Endodermal cell (in vitro differentiated cells): ENCODE measurements at regions not wholly inside any gene's neighbourhood (a gene's known extent, or its start where the extent isn't known, plus 50 kb on each side); places are given as distances from the start of the nearest gene placed in this dataset.

Experiments used
- DNase-seq: peaks from one replicate; pipeline ENCODE4 v3.0.0-alpha.2; 2017
- H3K27ac ChIP-seq: 2 replicates; pipeline ENCODE4 v1.5.1; 2013; ENCODE audit warnings: mild to moderate bottlenecking, low read depth, low read length, moderate library complexity
- H3K27me3 ChIP-seq: 2 replicates; pipeline ENCODE4 v1.6.1; 2013; ENCODE audit warnings: mild to moderate bottlenecking, low read length, moderate library complexity; ENCODE audit not compliant: insufficient read depth, control insufficient read depth, poor library complexity, severe bottlenecking
- H3K36me3 ChIP-seq: 2 replicates; pipeline ENCODE4 v1.7.0; 2013; ENCODE audit warnings: mild to moderate bottlenecking, low read length, moderate library complexity; ENCODE audit not compliant: control insufficient read depth, insufficient read depth
- H3K4me1 ChIP-seq: one replicate; pipeline ENCODE4 v1.7.0; 2013; ENCODE audit warnings: low read length; ENCODE audit not compliant: control insufficient read depth, insufficient read depth
- H3K4me3 ChIP-seq: 2 replicates; pipeline ENCODE4 v1.5.1; 2013; ENCODE audit warnings: mild to moderate bottlenecking, low read length, moderate library complexity
- H3K9ac ChIP-seq: 2 replicates; pipeline ENCODE4 v1.6.1; 2013; ENCODE audit warnings: mild to moderate bottlenecking, low read length, moderate library complexity; ENCODE audit not compliant: poor library complexity, severe bottlenecking; ENCODE audit errors: extremely low read depth
- H3K9me3 ChIP-seq: 2 replicates; pipeline ENCODE4 v1.6.1; 2013; ENCODE audit warnings: mild to moderate bottlenecking, low read length, moderate library complexity; ENCODE audit not compliant: control insufficient read depth
- H3K27ac Mint-ChIP-seq: 2 replicates; pipeline ENCODE4 v1.8.0; 2020; ENCODE audit warnings: mixed read lengths
- H3K27me3 Mint-ChIP-seq: 2 replicates; pipeline ENCODE4 v1.8.0; 2021; ENCODE audit warnings: mild to moderate bottlenecking, mixed read lengths; ENCODE audit not compliant: insufficient read depth
- H3K36me3 Mint-ChIP-seq: 2 replicates; pipeline ENCODE4 v1.8.0; 2020; ENCODE audit warnings: low read depth, mixed read lengths
- H3K4me1 Mint-ChIP-seq: 2 replicates; pipeline ENCODE4 v1.8.0; 2020; ENCODE audit warnings: mixed read lengths
- H3K4me3 Mint-ChIP-seq: 2 replicates; pipeline ENCODE4 v1.8.0; 2020; ENCODE audit warnings: mild to moderate bottlenecking, moderate library complexity, mixed read lengths
- H3K9me3 Mint-ChIP-seq: 2 replicates; pipeline ENCODE4 v1.8.0; 2020; ENCODE audit warnings: mild to moderate bottlenecking, mixed read lengths
- CTCF ChIP-seq: fragments of 200-600 bp; sonication (generic); conservative IDR thresholded peaks from 2 replicates; pipeline ENCODE4 v1.5.0; 2021; ENCODE audit warnings: antibody characterized with exemption, mild to moderate bottlenecking
- WGBS, 2 experiments: methylation state at CpG; one replicate each; pipeline versions ENCODE4 v1.1.5 to v1.1.7; 2013; ENCODE audit warnings: missing lambda C conversion rate in 2 of 2, mixed read lengths in 1 of 2; ENCODE audit not compliant: insufficient coverage in 1 of 2, insufficient read length in 1 of 2; 5-methylcytosine and 5-hydroxymethylcytosine counted together

- peak; percentile 58 for DNase-seq
- no peaks in the 10 kb centered on the region for H3K4me1 ChIP-seq
- Mint-ChIP-seq H3K4me3 (no peak overlapping the region), H3K27ac (no peak overlapping the region), H3K36me3 (no peaks in the 10 kb centered on the region), H3K4me1 (peaks cover 8% of the 10 kb centered on the region), H3K27me3 (peaks cover 16% of the 10 kb centered on the region), H3K9me3 (peaks cover 42% of the 10 kb centered on the region)
- peaks cover 17% of the 10 kb centered on the region for H3K9me3 ChIP-seq
- WGBS, 2 experiments, result 9 to 29% methylated on average over 4 of the region's 4 CpGs
- H3K4me3 ChIP-seq, result no peak overlapping the region
- H3K36me3 ChIP-seq, result no peaks in the 10 kb centered on the region
- no peak overlapping the region for H3K9ac ChIP-seq
- TF ChIP-seq CTCF, result no peak
- H3K27ac ChIP-seq, result no peak overlapping the region
- H3K27me3 ChIP-seq, result no peaks in the 10 kb centered on the region
Observed at GRCh38 chr6:829656-830055, 136.7 kb upstream of the EXOC2 start.

DNA sequence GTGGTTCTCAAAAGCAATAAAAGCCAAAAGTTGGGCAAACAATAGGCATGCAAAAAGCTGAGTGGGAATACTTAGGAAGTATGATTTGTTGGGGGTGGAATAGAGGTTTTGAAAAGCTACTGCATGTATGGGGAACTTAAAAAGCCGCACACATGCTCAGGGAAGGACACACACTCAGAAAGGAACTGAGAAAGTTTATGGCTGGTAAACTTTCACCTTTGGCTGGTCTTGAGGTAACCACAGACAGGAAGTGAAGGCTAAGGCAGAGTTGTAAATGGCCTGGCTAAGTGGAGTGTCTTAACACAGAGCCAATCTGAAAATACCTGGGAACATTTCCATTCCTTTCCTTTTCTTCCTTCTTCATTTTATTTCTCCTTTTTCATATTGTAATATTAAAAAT is 134.5 kb upstream of the EXOC2 start:
- 94% methylated on average over 1 of the region's 1 CpG; no CpG with 5 or more reads in 1 of the 2 experiments for WGBS, 2 experiments
- H3K27ac Mint-ChIP-seq, result no peak overlapping the region
- H3K9me3 Mint-ChIP-seq, result peaks cover 32% of the 10 kb centered on the region
- DNase-seq, result no peak
- no peak overlapping the region for H3K27ac ChIP-seq
- H3K27me3 ChIP-seq, result no peaks in the 10 kb centered on the region
- H3K4me1 Mint-ChIP-seq, result peaks cover 8% of the 10 kb centered on the region
- no peak overlapping the region for H3K9ac ChIP-seq
- no peaks in the 10 kb centered on the region for H3K36me3 ChIP-seq
- peaks cover 16% of the 10 kb centered on the region for H3K27me3 Mint-ChIP-seq
- no peak for TF ChIP-seq CTCF
- peaks cover 14% of the 10 kb centered on the region for H3K9me3 ChIP-seq
- no peak overlapping the region for H3K4me3 Mint-ChIP-seq
- H3K36me3 Mint-ChIP-seq, result no peaks in the 10 kb centered on the region
- H3K4me1 ChIP-seq, result no peaks in the 10 kb centered on the region
- no peak overlapping the region for H3K4me3 ChIP-seq

GRCh38 chr6:819122-819521 is 126.2 kb upstream of the EXOC2 start:
- Histone ChIP-seq H3K4me1 (no peaks in the 10 kb centered on the region), H3K27me3 (no peaks in the 10 kb centered on the region), H3K9me3 (no peaks in the 10 kb centered on the region), H3K4me3 (no peak overlapping the region), H3K27ac (no peak overlapping the region), H3K9ac (no peak overlapping the region), H3K36me3 (no peaks in the 10 kb centered on the region)
- no peak overlapping the region for H3K4me3 Mint-ChIP-seq
- no peaks in the 10 kb centered on the region for H3K27me3 Mint-ChIP-seq
- H3K4me1 Mint-ChIP-seq, result no peaks in the 10 kb centered on the region
- no peaks in the 10 kb centered on the region for H3K36me3 Mint-ChIP-seq
- no peak for TF ChIP-seq CTCF
- no peak overlapping the region for H3K27ac Mint-ChIP-seq
- H3K9me3 Mint-ChIP-seq, result no peaks in the 10 kb centered on the region
- DNase-seq, result no peak
- 82 to 90% methylated on average over 2 to 5 of the region's 5 CpGs for WGBS, 2 experiments
